Activated CD4-positive, CD25-positive, alpha-beta regulatory T cell treated with anti-CD3 and anti-CD28 coated beads, Interleukin-2, amount 50 U/mL, for 72 hours (primary cell): ENCODE measurements at regions not wholly inside any gene's neighbourhood (a gene's known extent, or its start where the extent isn't known, plus 50 kb on each side); places are given as distances from the start of the nearest gene placed in this dataset.

ENCODE experiments used
- DNase-seq: peaks from one replicate; pipeline ENCODE4 v3.0.0; 2021

- no peak for DNase-seq
These were observed 105.9 kb upstream of the GPRIN3 start for GRCh38 chr4:89413518-89413917.

GRCh38 chr4:89411539-89412309 lies 104.1 kb upstream of the GPRIN3 start:
- DNase-seq = no peak

- no peak for DNase-seq
These were observed 103.1 kb upstream of the GPRIN3 start for GRCh38 chr4:89410687-89411086.

GRCh38 chr4:89404530-89404929 lies 96.9 kb upstream of the GPRIN3 start:
- DNase-seq = no peak

GRCh38 chr4:89403826-89404225 lies 96.2 kb upstream of the GPRIN3 start:
- no peak for DNase-seq

GRCh38 chr4:89400287-89401035 lies 92.9 kb upstream of the GPRIN3 start:
- no peak for DNase-seq

GRCh38 chr4:89398644-89399043 lies 91.0 kb upstream of the GPRIN3 start:
- DNase-seq = no peak

- DNase-seq = no peak
These were observed 90.5 kb upstream of the GPRIN3 start for GRCh38 chr4:89398146-89398545.

- DNase-seq = no peak
These were observed 89.8 kb upstream of the GPRIN3 start for GRCh38 chr4:89397441-89397840.

- no peak for DNase-seq
These were observed 74.8 kb upstream of the GPRIN3 start for GRCh38 chr4:89382439-89382838.

- DNase-seq = no peak
These were observed 73.4 kb upstream of the GPRIN3 start for GRCh38 chr4:89380980-89381379.

GRCh38 chr4:89379511-89380044 lies 72.0 kb upstream of the GPRIN3 start:
- no peak for DNase-seq

GRCh38 chr4:89373394-89373793 lies 65.8 kb upstream of the GPRIN3 start:
- DNase-seq = no peak

GRCh38 chr4:89371614-89372013 lies 64.0 kb upstream of the GPRIN3 start:
- no peak for DNase-seq

GRCh38 chr4:89369581-89369980 lies 62.0 kb upstream of the GPRIN3 start:
- DNase-seq = no peak

GRCh38 chr4:89368861-89369260 lies 61.3 kb upstream of the GPRIN3 start:
- no peak for DNase-seq

GRCh38 chr4:89365776-89366175 lies 58.2 kb upstream of the GPRIN3 start:
- no peak for DNase-seq

GRCh38 chr4:89365375-89365774 lies 57.8 kb upstream of the GPRIN3 start:
- no peak for DNase-seq

- no peak for DNase-seq
These were observed 56.9 kb upstream of the GPRIN3 start for GRCh38 chr4:89364541-89364940.

- DNase-seq = no peak
These were observed 56.2 kb upstream of the GPRIN3 start for GRCh38 chr4:89363786-89364185.

- DNase-seq = no peak
These were observed 51.5 kb upstream of the GPRIN3 start for GRCh38 chr4:89358935-89359638.

GRCh38 chr4:89357787-89358186 lies 50.2 kb upstream of the GPRIN3 start:
- no peak for DNase-seq
